ENCODE measurements at regions not wholly inside any gene's neighbourhood (a gene's known extent, or its start where the extent isn't known, plus 50 kb on each side); places are given as distances from the start of the nearest gene placed in this dataset.

DNA sequence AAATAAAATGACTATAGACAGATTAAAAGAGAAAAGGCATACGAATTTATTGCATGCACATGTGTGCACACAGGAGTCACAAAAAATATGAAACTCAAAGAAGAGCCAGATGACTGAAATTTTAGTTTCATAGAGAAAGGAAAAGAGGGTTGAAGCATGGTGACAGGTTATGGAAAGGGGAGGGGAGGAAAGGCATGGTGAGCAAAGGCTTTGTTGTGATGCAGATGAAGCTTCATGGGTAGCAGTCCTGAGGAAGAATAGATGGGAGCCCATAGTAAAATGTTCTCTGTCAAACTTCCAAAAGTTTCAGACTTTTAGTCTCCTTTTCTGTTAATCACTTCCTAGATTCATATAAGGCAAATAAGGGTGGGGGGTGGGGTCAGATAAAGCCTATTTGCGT is 612.7 kb upstream of the ATP2B1 start:
- no peak for DNase-seq (ENCODE audit: low read depth in 2 of 2)

DNA sequence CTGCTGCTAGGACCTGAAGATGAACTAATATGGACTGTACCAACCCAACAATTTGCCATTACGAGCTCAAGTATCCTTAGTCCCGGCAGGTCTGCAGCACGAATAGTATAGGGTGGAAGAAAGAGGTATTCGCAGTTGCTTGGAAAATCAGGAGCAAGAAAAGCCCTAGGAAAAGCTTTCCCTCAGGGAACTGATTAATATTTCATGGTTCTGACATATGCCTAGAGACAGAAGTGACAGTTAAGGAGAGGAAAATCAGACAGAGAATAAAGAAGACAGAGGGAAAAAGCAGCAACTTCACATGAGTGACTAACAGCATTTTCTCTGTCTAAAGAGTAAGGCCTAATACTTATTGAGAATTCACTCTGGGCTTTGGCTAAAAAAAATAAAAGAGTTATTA is 602.9 kb upstream of the ATP2B1 start:
- no peak for DNase-seq (ENCODE audit: low read depth in 2 of 2)

DNA sequence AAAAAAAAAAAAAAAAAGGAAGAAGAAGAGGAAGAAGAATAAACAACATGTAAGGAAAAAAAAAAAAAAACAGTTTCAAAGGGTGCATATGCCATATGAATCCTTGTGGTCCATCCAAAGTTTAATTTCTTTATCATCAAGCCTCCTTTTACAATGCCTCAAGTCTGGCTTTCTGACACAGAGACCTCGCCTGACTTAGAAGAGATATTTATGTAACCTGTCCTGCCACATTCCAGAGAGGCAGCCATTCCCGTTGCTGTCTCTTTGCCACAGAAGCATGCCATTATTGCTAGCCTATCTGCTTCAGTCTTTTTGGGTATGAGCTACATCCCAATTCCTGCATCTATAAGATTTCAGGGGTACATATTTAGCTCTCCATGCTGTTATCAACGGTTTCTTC is 596.7 kb upstream of the ATP2B1 start:
- DNase-seq (ENCODE audit: low read depth in 2 of 2) = no peak

DNA sequence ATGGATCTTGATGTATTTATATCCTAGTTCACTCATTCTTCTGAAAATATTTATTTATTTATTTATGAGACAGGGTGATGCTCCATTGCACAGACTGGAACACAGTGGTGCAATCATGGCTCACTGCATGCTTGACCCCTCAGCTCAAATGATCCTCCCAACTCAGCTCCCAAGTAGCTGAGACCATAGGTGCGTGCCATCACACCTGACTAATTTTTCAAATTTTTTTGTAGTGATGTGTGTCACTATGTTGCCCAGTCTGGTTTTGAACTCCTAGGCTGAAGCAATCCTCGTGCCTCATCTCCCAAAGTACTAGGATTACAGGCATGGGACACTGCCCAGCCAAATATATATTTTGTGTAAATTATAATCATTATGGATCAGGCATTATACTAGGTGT is 595.6 kb upstream of the ATP2B1 start:
- no peak for DNase-seq (ENCODE audit: low read depth in 2 of 2)

DNA sequence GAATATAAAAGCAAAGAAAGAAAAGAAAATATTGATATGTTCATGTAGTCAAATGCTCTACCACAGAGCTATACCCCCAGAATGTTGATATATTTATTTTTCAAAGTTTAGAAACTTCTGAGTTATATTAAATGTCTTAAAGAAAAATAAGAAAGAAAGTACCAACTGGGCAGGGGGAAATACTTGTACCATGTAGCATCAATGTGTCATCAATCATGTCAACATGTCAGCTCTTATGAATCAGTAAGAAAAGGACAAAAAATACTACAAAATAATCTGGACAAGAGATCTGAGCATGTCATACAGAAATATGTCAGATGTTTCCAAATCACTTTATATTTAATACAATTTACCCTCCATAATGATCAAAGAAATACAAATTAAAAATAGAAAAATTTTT is 595.1 kb upstream of the ATP2B1 start:
- no peak for DNase-seq (ENCODE audit: low read depth in 2 of 2)

DNA sequence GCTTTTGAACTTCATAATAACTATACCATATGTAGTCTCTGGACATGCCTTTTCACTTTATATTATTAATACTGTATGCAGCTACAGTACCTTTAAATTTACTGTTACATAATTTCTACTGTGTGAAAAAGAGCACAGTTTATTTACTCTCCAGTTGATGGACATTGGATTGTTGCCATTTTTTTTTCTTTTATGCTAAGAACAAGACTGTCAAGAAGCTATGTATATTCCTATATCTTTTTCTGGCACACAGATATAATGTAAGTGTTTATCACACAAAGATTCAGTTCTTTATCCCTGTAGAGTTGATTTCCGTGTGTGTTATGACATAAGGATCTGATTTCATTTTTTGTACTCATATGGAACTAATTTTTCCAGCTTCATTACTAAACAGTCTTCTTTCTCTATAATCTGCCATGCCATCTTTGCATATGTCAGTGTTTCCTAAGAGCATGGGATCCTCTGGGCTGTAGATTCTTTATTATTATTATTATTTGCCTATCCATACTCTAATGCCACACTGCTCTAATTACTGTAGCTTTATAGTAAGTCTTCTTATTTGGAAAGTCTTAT is 593.0 kb upstream of the ATP2B1 start:
- DNase-seq (ENCODE audit: low read depth in 2 of 2) = no peak

DNA sequence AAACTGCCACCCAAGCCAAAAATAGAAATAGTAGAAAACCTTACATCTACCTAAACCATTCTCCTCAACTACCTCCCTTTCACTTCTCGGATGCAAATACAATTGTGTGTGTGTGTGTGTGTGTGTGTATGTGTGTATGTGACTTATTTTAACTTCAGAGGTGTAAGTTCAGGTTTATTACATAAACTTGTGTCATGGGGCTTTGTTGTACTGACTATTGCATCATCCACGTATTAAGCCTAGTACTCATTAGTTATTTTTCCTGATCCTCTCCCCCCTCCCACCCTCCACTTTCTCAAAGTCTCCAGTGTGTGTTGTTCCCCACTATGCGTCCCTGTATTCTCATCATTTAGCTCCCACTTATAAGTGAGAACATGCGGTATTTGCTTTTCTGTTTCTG is 592.5 kb upstream of the ATP2B1 start:
- DNase-seq (ENCODE audit: low read depth in 2 of 2) = no peak

DNA sequence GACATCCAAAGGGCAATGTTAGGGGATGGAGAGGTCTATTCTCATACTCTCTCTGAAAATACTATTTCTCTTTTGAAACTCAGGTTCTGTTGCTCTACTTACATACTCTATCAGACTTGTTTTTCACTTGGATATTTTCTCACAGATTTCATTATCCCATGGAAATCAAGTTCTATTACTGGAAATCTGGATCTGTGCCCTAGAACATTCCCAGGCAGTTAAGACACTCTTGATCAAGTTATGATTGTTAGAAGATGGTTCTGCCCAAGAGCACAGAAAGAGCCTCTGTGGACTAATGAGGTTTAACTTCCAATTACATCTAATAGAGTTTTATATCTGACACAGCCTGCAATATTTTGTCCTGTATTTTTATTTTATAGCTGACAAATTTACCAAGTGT is 591.0 kb upstream of the ATP2B1 start:
- no peak for DNase-seq (ENCODE audit: low read depth in 2 of 2)

DNA sequence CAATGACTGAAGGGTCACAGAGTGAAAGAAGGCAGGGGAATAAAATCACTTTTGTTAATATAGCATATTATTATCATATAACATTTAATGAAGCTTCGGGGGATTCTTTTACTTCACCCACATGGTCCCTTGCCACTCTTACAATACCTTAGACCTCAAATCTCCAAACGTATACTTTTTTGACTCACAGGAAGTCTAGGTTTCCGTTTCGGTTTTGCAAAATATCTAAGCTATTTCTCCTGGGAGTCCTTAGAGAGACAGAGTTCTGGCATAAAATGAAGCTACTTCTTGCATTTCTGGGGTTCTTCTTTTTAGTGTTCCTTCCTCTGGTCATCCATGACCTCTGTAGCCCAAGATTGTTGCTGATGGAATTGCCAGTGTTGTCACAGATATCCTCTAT is 590.5 kb upstream of the ATP2B1 start:
- no peak for DNase-seq (ENCODE audit: low read depth in 2 of 2)

DNA sequence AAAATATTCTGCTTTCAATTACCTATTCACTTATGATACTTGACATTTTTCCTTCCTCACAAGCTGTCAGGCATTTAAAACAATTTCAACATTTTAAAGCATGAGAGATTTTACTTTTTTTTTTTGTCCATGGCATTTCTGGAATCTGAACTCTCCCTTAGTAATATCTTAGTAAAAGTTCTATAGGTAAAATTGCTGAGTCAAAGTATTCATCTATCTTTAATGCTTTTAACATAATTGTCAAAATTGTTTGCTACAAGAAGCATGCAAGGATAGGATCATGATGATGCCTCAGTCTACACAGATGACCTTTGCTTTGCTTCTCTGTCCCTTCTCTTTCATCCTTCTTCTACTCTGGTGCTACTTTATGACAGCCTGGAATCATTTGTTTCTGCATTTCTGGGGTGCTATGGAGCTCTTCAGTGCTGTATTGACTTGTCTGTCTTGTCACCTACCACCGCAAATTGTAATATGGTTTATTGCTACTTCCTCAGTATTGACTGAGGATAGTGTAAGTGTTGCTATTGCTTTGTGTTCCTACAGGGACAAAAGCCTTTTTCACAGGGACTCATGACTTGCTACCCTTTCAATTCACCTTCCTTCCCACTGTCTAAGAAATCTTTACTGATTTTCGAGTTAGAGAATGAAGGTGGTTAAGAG is 589.8 kb upstream of the ATP2B1 start:
- DNase-seq (ENCODE audit: low read depth in 2 of 2) = no peak

DNA sequence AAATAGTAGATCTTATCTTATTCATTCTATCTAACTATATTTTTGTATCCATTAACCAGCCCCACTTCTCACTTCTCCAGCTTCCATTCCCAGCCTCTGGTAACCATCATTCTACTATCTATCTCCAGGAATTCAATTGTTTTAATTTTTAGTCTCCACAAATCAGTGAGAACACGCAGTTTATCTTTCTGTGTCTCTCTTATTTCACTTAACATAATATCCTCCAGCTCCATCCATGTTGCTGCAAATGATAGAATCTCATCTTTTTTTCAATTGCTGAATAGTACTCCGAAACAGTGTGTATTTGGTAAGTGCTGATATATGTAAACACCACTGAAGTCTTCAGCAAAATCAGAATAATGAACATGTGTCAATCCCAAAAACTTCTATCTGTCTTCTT is 587.2 kb upstream of the ATP2B1 start:
- DNase-seq (ENCODE audit: low read depth in 2 of 2) = no peak

DNA sequence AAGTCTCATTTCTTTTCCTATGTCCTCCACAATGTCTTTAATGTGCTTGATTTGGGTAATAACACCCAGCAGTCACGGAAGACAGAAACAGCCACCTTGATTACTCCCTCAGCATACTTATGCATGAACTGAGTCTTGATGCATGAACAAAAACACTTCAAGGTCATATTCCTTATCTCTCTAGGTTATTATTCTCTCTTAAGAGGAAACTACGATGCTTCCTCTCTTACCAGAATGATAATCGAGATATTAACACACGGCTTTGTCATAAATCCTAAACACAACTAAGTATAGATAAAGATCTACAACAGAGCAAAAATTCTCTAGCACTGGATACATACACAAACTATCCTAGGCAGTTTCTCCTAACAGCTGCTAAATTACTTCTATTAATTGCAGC is 583.5 kb upstream of the ATP2B1 start:
- DNase-seq (ENCODE audit: low read depth in 2 of 2) = no peak

DNA sequence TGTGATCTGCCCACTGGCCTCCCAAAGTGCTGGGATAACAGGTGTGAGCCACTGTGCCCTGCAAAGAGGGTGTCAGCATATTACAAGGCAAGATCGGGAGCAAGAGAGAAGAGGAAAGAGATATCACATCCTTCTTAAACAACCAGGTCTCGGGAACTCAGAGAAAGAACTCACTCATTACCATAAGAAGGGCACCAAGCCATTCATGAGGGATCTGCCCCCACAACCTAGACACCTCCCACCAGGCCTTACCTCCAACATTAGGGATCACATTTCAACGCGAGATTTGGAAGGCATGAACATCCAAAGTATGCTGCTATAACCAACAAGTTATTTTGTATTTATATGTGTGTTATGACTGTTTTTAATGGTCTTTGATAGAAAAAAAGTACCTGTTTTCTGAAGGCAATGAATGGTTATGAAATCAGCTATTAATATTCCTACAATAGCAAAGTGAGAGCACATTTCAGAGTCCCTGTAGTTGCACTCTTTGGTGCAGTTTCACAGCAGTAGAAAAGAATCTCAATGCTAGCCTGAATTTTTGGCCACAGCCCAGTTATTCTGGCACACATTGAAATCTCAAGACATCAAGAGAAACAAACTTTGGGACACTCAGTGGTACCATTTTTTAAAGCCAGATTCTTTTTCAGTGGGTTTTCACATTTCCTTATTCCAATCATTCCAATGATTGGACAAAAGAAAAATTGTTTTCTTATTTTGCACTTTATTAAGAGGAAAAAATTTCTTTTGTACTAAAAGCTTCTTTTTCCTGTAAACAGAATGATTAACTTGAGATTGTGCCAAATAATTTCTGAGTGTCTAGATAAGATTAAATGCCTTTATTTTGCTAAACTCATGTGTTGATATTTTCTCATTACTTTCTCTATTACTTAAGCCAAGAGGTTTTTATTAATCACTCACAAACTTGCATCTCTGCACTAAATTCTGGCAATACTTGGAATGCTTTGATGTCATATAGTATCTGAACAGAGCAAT is 582.6 kb upstream of the ATP2B1 start:
- no peak for DNase-seq (ENCODE audit: low read depth in 2 of 2)

DNA sequence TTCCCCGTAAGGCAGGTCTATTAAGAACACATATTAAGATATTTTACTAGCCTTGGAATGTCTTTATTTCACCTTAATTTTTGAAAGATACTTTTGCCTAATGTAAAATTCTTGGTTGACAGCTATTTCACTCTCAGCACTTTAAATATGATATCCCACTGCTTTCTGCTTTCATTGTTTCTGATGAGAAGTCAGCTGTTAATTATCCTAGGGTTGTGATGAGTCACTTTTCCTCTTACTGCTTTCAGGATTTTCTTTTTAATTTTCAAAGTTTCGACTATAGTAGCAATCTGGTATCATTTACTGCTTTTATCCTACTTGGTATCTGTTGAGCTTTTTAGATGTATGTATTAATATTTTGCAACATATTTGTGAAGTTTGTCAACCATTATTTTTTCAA is 578.9 kb upstream of the ATP2B1 start:
- DNase-seq (ENCODE audit: low read depth in 2 of 2) = no peak

DNA sequence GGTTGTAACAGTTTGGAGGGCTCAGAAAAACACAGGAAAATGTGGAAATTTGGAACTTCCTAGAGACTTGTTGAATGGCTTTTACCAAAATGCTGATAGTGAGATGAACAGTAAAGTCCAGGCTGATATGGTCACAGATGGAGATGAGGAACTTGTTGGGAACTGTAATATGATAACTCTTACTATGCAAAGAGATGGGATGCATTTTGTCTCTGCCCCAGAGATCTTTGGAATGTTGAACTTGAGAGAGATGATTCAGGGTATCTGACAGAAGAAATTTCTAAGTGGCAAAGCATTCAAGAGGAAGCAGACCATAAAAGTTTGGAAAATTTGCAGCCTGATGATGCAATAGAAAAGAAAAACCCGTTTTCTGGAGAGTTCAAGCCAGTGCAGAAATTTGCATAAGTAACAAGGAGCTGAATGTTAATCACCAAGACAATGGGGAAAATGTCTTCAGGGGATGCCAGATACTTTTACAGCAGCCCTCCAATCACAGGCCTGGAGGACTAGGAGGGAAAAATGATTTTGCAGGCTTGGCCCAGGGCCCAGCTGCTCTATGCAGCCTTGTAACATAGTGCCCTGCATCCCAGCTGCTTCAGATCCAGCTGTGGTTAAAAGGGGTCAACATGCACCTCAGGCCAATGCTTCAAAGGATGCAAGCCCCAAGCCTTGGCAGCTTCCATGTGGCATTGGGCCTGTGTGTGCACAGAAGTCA is 572.7 kb upstream of the ATP2B1 start:
- DNase-seq (ENCODE audit: low read depth in 2 of 2) = no peak

DNA sequence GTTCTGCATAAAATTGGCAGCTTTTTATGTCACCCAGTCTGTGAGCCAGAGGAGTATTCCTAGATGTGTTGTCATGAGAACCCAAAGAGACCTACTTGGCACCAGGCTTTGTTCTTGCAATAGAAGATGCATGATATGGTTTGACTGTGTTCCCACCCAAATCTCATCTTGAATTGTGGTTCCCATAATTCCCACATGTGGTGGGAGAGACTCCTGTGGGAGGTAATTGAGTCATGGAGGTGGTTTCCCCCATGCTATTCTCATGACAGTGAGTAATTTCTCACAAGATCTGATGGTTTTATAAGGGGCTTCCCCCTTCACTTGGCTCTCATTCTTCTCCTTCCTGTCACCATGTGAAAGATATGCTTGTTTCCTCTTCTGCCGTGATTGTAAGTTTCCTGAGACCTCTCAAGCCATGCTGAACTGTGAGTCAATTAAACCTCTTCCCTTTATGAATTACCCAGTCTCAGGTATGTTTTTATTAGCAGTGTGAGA is 572.0 kb upstream of the ATP2B1 start:
- peak in 1 of 2 experiments; percentile 4 for DNase-seq (ENCODE audit: low read depth in 2 of 2)

DNA sequence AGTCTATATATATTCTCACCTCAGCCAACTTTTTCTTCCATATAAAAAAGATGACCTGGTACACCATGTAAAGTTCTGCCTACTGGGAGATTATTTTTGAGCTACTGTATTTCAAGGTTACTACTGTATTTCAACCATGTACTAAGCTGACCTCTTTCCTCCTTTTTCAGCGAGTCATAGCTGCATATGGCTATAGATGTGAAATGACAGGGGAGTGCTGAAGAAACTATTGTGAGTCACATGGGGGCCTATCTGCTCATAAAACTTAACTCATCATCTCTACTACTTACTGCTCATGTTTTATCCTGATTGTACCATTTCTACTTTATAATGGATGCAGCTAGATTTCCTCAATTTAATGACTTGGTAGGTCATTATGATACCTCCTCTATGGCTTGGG is 571.4 kb upstream of the ATP2B1 start:
- no peak for DNase-seq (ENCODE audit: low read depth in 2 of 2)

DNA sequence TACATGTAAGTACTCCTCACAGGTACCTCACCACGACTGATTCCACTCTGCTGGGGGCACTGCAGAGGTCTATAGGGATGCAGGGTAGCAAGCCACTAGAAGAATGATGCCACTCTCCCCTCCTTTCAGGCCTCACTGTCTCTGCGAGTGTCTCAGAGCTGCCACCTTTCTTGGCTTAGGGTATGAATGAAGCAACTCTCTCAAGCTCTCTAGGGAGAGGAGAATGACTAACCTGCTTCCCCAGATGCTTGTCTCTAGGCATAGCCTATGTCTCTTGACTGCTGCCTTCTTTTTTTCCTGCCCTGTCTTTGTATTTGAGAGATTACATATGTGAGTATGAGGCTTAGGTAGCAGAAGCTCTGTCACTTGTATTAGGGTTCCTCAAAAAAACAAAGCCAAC is 566.5 kb upstream of the ATP2B1 start:
- DNase-seq (ENCODE audit: low read depth in 2 of 2) = no peak

DNA sequence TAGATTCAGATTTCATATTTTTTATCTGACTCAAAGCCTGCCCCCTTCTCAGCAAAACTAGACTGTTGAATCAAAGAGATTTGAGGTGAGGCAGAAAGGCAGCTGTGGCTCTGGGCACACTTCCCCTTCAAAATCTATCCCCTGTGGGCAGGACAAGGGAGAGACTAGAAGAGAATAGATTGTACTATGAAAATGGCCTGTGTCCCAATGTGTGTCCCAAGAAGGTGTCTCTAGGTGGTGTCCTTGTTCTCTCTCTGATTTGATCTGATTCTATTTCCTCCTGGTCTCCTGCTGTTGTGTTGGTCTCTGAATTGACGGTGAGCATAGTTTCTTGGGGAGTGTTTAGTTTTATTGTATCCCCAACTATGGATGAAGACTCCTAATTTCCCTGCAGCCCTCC is 565.8 kb upstream of the ATP2B1 start:
- DNase-seq (ENCODE audit: low read depth in 2 of 2) = no peak

DNA sequence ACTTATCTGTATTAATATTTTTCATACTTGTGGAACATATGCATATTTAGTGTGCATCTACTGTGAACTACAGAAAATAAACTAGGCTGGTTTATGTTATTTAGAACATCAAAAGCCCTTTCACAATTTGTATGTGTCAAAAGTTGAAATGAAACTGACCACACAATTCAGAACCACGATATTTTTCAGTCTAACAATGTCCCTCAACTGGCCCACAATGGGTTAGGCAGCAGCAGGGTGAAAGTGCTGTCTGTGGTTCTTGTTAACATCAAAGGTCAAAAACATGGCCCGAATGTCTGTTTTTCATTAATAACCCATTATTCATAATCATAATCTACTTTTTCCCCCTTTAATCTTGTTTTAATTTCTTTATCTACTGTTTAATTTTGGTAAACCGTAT is 559.9 kb upstream of the ATP2B1 start:
- DNase-seq (ENCODE audit: low read depth in 2 of 2) = no peak

DNA sequence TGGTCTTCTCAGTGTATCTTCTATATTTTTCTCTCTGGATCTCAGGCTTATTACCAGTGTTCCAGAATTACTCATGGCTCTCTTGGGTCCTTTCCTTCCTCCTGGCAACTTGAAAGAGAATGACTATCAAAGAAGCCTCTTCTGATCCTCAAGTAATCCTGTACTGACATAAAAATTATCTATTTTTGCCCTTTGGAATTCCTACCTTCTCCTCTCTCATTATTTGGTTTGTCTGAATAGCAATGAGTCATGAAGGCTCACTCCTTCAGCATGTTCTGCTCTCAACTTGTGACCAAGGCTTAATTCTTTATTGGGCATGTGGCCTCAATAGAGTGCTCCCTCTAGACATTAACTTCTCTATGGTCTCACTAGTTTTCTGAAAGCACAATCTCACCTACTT is 553.6 kb upstream of the ATP2B1 start:
- DNase-seq (ENCODE audit: low read depth in 2 of 2) = no peak

DNA sequence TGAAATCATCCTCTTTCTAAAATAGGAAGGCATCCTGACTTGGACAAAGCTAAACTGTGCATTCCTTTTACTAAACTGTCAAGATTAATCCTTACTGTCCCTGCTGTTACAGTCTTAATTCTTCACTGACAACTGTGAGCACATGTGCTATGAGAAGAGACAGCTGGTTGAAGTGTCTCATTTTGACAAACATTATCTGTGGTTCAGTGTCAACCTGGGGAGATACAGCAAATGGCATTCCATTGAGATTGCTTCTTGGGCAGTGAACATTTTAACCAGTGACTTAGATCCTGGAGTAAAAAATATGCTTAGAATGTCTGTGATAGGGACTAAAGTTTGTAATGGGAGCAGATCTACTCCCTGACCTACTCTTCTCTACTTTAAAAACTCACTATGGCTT is 552.6 kb upstream of the ATP2B1 start:
- no peak for DNase-seq (ENCODE audit: low read depth in 2 of 2)

Measured in stimulated activated CD4-positive, alpha-beta T cell treated with anti-CD3 and anti-CD28 coated beads, Interleukin-12 subunit alpha, Interleukin-12 subunit beta, amount 100 ng/mL, for 24 hours (primary cell).